Pons (tissue), 1 donor: ENCODE measurements at regions not wholly inside any gene's neighbourhood (a gene's known extent, or its start where the extent isn't known, plus 50 kb on each side); places are given as distances from the start of the nearest gene placed in this dataset.
"Not testable (repeated sequence)": the region's sequence is repeated elsewhere in the genome, so short reads cannot be mapped to it uniquely, and the experiment has no call there.

Source experiments
- DNase-seq: peaks from one replicate; pipeline ENCODE4 v3.0.0-alpha.2; 2016; ENCODE audit warnings: low spot score

GRCh38 chr7:56219017-56219416 lies 102.8 kb upstream of the NUPR2 start:
- no peak for DNase-seq

GRCh38 chr7:56218510-56218909 lies 102.3 kb upstream of the NUPR2 start:
- DNase-seq = peak; percentile 34

GRCh38 chr7:56213574-56213973 lies 97.4 kb upstream of the NUPR2 start:
- DNase-seq = no peak

GRCh38 chr7:56206420-56206819 lies 90.2 kb upstream of the NUPR2 start:
- no peak for DNase-seq

GRCh38 chr7:56199639-56200038 lies 83.4 kb upstream of the NUPR2 start:
- DNase-seq = no peak

GRCh38 chr7:56196195-56196594 lies 80.0 kb upstream of the NUPR2 start:
- DNase-seq = not testable (repeated sequence)

- DNase-seq = no peak
Measured at GRCh38 chr7:56188823-56189346, 72.7 kb upstream of the NUPR2 start.

GRCh38 chr7:56188376-56188775 lies 72.2 kb upstream of the NUPR2 start:
- no peak for DNase-seq

- DNase-seq = no peak
Measured at GRCh38 chr7:56181010-56181409, 64.8 kb upstream of the NUPR2 start.

- no peak for DNase-seq
Measured at GRCh38 chr7:56175771-56176170, 59.6 kb upstream of the NUPR2 start.

GRCh38 chr7:56174875-56175760 lies 58.9 kb upstream of the NUPR2 start:
- no peak for DNase-seq

- DNase-seq = no peak
Measured at GRCh38 chr7:56174346-56174874, 58.2 kb upstream of the NUPR2 start.
